GM21717 (cell line): ENCODE measurements at regions not wholly inside any gene's neighbourhood (a gene's known extent, or its start where the extent isn't known, plus 50 kb on each side); places are given as distances from the start of the nearest gene placed in this dataset.
A peak's percentile ranks its signal among the peaks of the same experiment; 100 is the strongest.

ENCODE experiments used
- ATAC-seq: cut with Tn5 transposase; IDR thresholded peaks from one replicate; pipeline ENCODE4 v1.9.1; 2021; ENCODE audit warnings: mild to moderate bottlenecking, moderate library complexity; ENCODE audit not compliant: unreplicated experiment

DNA sequence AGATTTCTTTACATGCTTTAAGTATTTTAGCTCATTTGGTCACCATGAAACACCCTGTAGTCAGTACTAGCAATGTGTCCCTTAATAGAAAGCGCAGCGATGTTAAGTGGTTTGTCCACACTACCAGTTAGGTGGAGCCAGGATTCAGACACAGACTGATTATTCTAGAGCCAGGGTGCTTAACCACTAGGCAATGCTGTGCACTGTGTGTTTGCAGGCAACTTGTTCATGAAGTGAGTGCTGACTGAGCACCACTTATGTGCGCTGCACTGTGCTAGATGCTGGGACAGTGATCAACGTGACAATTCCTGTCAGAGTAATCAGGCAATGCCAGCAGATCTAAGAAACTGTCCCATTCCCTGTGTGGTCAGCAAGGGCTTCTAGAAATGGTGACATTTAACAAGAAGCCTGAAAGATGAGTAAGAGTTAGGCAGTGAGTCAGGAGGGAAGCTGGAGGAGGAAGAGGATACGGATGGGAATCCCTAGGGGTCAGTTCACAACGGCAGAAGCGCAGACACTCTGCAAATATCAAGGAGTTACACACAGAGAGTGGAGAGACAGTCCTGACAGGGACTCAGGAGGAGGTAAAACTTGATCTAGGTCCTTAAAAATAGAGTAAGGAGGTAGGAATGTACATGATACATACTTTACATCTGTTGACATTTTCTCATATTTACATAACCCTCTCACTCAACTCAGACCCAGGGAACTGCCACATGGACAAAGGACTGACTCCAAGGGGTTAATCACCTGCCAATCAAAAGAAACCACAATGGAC, 69.7 kb upstream of the EGR2 start:
- ATAC-seq, result no peak

DNA sequence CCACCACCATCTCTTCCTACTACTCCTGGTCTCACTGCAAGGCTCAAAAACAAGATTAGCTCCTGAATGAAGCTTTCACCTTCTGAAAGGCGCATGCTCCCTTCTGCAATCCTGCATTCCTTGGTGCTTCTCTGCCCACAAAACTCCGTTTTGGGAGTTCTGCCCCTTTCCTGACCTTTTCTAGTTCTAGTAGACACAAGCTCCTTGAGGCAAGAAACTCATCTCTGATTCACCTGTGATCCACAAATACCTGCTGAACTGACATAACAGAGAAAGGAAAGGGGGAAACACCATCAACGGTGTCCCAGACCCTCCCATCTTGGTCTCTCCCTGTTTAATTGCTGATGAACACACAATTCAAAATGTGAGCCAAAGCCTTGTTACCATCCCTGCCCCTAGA, 64.0 kb upstream of the EGR2 start:
- no peak for ATAC-seq

DNA sequence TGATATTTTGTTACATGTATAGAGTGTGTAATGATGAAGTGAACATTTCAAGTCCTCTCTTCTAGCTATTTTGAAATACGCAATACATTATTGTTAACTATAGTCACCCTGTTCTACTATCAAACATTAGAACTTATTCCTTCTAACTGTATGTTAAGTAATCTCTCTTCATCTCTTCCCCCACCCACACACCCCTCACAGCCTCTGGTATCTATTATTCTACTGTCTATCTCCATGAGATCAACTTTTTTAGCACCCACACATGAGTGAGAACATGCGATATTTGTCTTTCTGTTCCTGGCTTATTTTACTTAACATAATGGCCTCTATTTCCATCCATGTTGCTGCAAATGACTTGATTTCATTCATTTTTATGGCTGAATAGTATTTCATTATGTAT, 57.7 kb upstream of the EGR2 start:
- ATAC-seq, result no peak

DNA sequence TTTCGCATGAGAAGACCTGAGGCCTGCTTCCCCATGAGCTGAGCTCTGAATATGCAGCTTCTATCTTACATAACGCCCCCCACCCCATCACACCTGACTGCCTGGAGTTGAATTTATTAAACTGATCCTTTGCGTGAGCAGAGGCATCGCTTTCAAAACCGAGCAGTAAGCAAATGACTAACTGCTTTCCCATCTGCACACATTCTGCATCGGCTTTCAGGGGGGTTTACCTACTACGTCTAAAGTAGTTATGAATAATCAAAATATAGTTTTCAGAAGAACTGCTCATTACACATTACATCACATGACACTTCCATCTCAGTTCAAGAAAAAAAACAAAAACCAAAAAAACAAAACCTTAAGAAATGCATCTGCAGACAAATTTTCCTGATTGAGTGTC, 54.7 kb upstream of the EGR2 start:
- peak; percentile 89 for ATAC-seq

DNA sequence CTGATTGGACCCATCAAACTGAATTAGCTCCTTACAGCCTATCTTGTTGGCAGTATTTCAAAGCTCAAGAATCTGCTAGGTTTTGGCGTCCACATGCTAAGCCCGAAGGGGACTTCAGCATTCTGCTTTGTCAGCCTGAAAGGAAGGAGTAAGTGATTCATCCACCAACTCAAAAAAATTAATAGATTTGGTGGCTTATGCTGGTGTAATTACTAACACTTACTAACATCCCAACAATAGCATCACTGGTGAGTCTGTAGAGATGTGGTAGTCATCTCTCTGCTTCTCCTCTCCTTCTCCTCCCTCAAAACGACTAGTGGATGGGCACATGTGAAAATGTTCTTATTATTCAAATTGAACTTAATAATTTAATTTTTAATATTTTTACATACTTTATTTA, 53.8 kb upstream of the EGR2 start:
- ATAC-seq, result no peak

DNA sequence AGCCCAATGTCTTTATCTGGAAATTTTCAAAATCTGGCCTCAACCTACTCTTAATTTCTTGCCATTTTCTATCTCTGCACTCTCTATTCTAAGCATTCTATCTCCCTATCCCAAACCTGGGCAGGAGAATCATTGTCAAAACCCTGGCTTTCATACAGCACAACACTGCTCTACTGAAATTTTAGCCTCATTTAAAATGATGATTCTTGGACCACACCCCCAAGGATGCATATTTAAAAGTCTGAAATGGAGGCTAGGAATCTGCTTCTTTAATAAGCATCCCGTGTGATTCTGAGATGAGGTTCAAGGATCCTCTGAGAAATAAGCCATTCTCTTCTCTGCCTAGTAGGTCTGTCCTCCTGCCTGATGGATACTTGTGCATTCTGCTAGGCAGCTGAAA, 50.8 kb upstream of the EGR2 start:
- no peak for ATAC-seq

DNA sequence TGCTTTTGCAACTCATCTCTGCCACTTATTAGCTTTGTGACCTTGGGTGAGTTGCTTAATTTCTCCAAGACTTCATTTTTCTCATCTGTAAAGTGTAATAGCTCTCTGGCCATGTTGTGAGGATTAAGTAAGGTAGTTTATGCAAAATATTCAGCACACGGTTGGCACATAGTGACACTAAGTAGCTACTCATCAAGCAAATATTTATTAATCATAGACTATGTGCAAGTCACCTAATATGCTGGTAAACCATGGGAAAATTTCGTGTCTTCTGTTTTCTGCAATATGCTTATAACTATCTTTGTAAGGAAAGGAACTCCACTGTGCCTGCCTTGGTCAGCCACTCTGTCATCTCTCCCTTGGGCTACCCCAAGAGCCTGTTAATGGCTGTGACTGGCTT, 50.3 kb upstream of the EGR2 start:
- ATAC-seq, result no peak
